Keratinocyte (primary cell): ENCODE measurements at regions not wholly inside any gene's neighbourhood (a gene's known extent, or its start where the extent isn't known, plus 50 kb on each side); places are given as distances from the start of the nearest gene placed in this dataset.

ENCODE experiments used
- DNase-seq: peaks from one replicate; pipeline ENCODE4 v3.0.0-alpha.2; 2011; ENCODE audit warnings: low read depth, missing footprints, low spot score
- FAIRE-seq: peaks from 2 replicates; lab custom pipeline; 2011; peaks lifted over from hg19 to GRCh38; lab: Jason Lieb, UNC
- H2AFZ ChIP-seq: 2 replicates; pipeline ENCODE4 v1.6.0; 2012; ENCODE audit warnings: low read length, control low read depth, inconsistent platforms; ENCODE audit not compliant: control insufficient read depth
- H3K27ac ChIP-seq: 2 replicates; pipeline ENCODE4 v1.5.1; 2011; ENCODE audit warnings: low read length; ENCODE audit not compliant: control insufficient read depth, insufficient read depth
- H3K27me3 ChIP-seq: 3 replicates; pipeline ENCODE4 v1.6.0; 2011; ENCODE audit warnings: low read length; ENCODE audit not compliant: control insufficient read depth, insufficient read depth; ENCODE audit errors: extremely low read depth
- H3K36me3 ChIP-seq, 2 experiments: 2 replicates in 1 of 2; 3 replicates in 1 of 2; pipeline ENCODE4 v1.5.1; 2011; ENCODE audit warnings: low read length in 2 of 2, mild to moderate bottlenecking in 1 of 2; ENCODE audit not compliant: control insufficient read depth in 2 of 2, insufficient read depth in 2 of 2; ENCODE audit errors: extremely low read depth in 1 of 2
- H3K4me1 ChIP-seq: 3 replicates; pipeline ENCODE4 v1.5.1; 2011; ENCODE audit warnings: low read length; ENCODE audit not compliant: control insufficient read depth, insufficient read depth; ENCODE audit errors: extremely low read depth
- H3K4me2 ChIP-seq: 3 replicates; pipeline ENCODE4 v1.6.0; 2011; ENCODE audit warnings: low read depth, low read length; ENCODE audit not compliant: control insufficient read depth, insufficient read depth; ENCODE audit errors: extremely low read depth
- H3K4me3 ChIP-seq, 3 experiments: fragments of 200-600 bp in 1 of 3; sonication (generic) in 1 of 3; 2 replicates in 2 of 3; 3 replicates in 1 of 3; pipeline ENCODE4 v1.5.1; 2011 to 2016; ENCODE audit warnings: low read length in 3 of 3, mild to moderate bottlenecking in 3 of 3, control low read depth in 2 of 3, inconsistent platforms in 1 of 3, low read depth in 1 of 3, mixed read lengths in 1 of 3, mixed run types in 1 of 3, moderate library complexity in 1 of 3; ENCODE audit not compliant: control insufficient read depth in 2 of 3, insufficient read depth in 2 of 3; ENCODE audit errors: extremely low read depth in 1 of 3
- H3K79me2 ChIP-seq: 2 replicates; pipeline ENCODE4 v1.6.0; 2012; ENCODE audit warnings: low read length; ENCODE audit not compliant: control insufficient read depth, insufficient read depth
- H3K9ac ChIP-seq: 3 replicates; pipeline ENCODE4 v1.6.0; 2011; ENCODE audit warnings: low read length; ENCODE audit not compliant: control insufficient read depth, insufficient read depth; ENCODE audit errors: extremely low read depth
- H3K9me1 ChIP-seq: 3 replicates; pipeline ENCODE4 v1.6.0; 2011; ENCODE audit warnings: low read length; ENCODE audit not compliant: control insufficient read depth, insufficient read depth; ENCODE audit errors: extremely low read depth
- H3K9me3 ChIP-seq: 2 replicates; pipeline ENCODE4 v1.5.1; 2012; ENCODE audit warnings: low read depth, low read length; ENCODE audit not compliant: control insufficient read depth
- H4K20me1 ChIP-seq: 3 replicates; pipeline ENCODE4 v1.6.0; 2011; ENCODE audit warnings: low read length; ENCODE audit not compliant: control insufficient read depth, insufficient read depth; ENCODE audit errors: extremely low read depth
- CTCF ChIP-seq, 3 experiments: IDR thresholded peaks in 1 of 3; conservative IDR thresholded peaks in 1 of 3; optimal IDR thresholded peaks in 1 of 3; 2 replicates in 2 of 3; 3 replicates in 1 of 3; pipeline versions ENCODE3 to v1.5.1; 2011; ENCODE audit warnings: low read length in 3 of 3, mild to moderate bottlenecking in 3 of 3, moderate library complexity in 2 of 3, control low read depth in 1 of 3, inconsistent platforms in 1 of 3; ENCODE audit not compliant: insufficient read depth in 2 of 3; ENCODE audit errors: extremely low read depth in 1 of 3
- EZH2 ChIP-seq: IDR thresholded peaks from one replicate; pipeline ENCODE4 v1.6.1; 2012; ENCODE audit warnings: inconsistent platforms, mild to moderate bottlenecking, low read length, moderate library complexity
- dilution Hi-C: fragments of 300-500 bp; cut with MboI; formaldehyde crosslinking; loops from one replicate; pipeline ENCODE4 v1.7.0; 2020; ENCODE audit warnings: low sequenced_read_pairs; ENCODE audit not compliant: extremely low pct_ligation_motif_present

GRCh38 chrX:74231625-74232024 is 72.4 kb upstream of the ZCCHC13 start:
- H3K4me2 ChIP-seq = no peak overlapping the region
- no peak overlapping the region for H3K27ac ChIP-seq
- H3K4me3 ChIP-seq = no peak overlapping the region
- H2AFZ ChIP-seq = no peak overlapping the region
- H3K27me3 ChIP-seq = no peaks in the 10 kb centered on the region
- no peaks in the 10 kb centered on the region for H3K79me2 ChIP-seq
- FAIRE-seq = no peak
- no peaks in the 10 kb centered on the region for H4K20me1 ChIP-seq
- dilution Hi-C loops = no loop called here
- H3K4me1 ChIP-seq = no peaks in the 10 kb centered on the region
- no peak for DNase-seq
- H3K9me1 ChIP-seq = no peaks in the 10 kb centered on the region
- no peaks in the 10 kb centered on the region for H3K36me3 ChIP-seq
- no peaks in the 10 kb centered on the region for H3K9me3 ChIP-seq
- no peak overlapping the region for H3K9ac ChIP-seq
- no peak for TF ChIP-seq CTCF (optimal IDR thresholded peaks at IDR 0.05 in 1 of 3, IDR thresholded peaks at IDR 0.05 in 1 of 3, conservative IDR thresholded peaks at IDR 0.05 in 1 of 3; ENCODE audit: extremely low read depth in 1 of 3, insufficient read depth in 2 of 3, low read length in 3 of 3)
- TF ChIP-seq EZH2 = no peak

GRCh38 chrX:74230094-74230493 is 73.9 kb upstream of the ZCCHC13 start:
- no peaks in the 10 kb centered on the region for H3K79me2 ChIP-seq
- H3K4me2 ChIP-seq = no peak overlapping the region
- H3K27me3 ChIP-seq = no peaks in the 10 kb centered on the region
- DNase-seq (no peak), FAIRE-seq (no peak)
- H3K27ac ChIP-seq = no peak overlapping the region
- H2AFZ ChIP-seq = no peak overlapping the region
- H3K9ac ChIP-seq = no peak overlapping the region
- H3K4me3 ChIP-seq = no peak overlapping the region
- H4K20me1 ChIP-seq = no peaks in the 10 kb centered on the region
- no peaks in the 10 kb centered on the region for H3K36me3 ChIP-seq
- H3K4me1 ChIP-seq = no peaks in the 10 kb centered on the region
- no peaks in the 10 kb centered on the region for H3K9me1 ChIP-seq
- no peaks in the 10 kb centered on the region for H3K9me3 ChIP-seq
- TF ChIP-seq EZH2 (no peak), CTCF (optimal IDR thresholded peaks at IDR 0.05 in 1 of 3, IDR thresholded peaks at IDR 0.05 in 1 of 3, conservative IDR thresholded peaks at IDR 0.05 in 1 of 3; ENCODE audit: extremely low read depth in 1 of 3, insufficient read depth in 2 of 3, low read length in 3 of 3) (no peak)
- dilution Hi-C loops = no loop called here
